GM18520 (cell line): ENCODE measurements at regions not wholly inside any gene's neighbourhood (a gene's known extent, or its start where the extent isn't known, plus 50 kb on each side); places are given as distances from the start of the nearest gene placed in this dataset.
A peak's percentile ranks its signal among the peaks of the same experiment; 100 is the strongest.
"Not testable (repeated sequence)": the region's sequence is repeated elsewhere in the genome, so short reads cannot be mapped to it uniquely, and the experiment has no call there.

Experiments
- ATAC-seq: cut with Tn5 transposase; IDR thresholded peaks from one replicate; pipeline ENCODE4 v1.9.1; 2021; ENCODE audit not compliant: unreplicated experiment

DNA sequence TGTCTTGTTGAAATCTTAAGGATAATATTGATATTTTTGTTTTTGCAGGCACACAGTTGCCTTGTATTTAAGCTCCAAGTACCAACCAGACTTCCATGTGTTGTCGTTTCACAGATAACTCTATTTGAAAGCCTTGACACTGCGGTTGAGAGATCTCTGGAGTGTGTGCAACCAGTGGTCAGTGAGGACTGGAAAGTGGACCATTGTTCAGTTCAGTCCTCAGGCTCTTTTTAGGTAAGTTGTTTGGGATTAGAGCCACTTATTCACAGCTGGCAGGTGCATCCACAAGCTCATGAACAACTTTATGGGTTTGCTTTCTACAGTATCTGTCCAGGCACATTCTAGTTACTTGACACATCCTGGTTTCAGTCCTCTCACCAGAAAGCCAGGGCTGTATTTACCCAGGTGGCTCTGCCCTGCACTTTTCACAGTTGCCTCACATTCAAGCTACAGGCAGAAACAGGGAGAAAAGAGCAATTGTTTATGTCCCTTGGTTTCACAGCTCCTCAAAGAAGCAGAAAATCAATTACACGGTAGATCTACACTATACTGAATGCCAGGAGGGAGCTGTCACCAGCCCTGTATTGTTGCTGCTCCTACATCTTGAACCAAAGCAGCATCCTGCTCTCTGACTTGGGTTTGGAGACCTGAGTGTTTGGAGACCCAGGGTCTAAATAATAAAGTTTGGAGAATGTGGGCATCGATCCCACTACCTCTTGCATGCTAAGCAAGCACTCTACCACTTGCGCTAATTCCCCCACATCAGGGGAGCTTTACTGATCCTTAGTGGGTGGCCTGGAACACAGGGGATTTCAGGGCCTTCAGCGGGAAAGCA, 543.3 kb downstream of the PRIM2 start:
- ATAC-seq = not testable (repeated sequence)

DNA sequence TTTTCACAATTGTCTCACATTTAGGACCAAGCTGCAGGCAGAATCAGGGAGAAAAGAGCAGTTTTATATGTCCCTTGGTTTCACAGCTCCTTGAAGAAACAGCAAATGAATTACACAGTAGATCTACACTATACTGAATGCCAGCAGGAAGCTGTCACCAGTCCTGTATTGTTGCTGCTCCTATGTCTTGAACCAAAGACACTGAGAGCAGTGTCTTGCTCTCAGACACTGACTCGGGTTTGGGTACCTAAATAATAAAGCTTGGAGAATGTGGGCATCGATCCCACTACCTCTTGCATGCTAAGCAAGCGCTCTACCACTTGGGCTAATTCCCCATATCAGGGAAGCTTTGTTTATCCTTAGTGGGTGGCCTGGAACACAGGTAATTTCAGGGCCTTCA, 552.7 kb downstream of the PRIM2 start:
- ATAC-seq = not testable (repeated sequence)

- not testable (repeated sequence) for ATAC-seq
These were observed 556.0 kb downstream of the PRIM2 start for GRCh38 chr6:57873424-57873823.

GRCh38 chr6:57876659-57877058, 559.2 kb downstream of the PRIM2 start:
- ATAC-seq = not testable (repeated sequence)

GRCh38 chr6:57877729-57878128, 560.3 kb downstream of the PRIM2 start:
- not testable (repeated sequence) for ATAC-seq

- not testable (repeated sequence) for ATAC-seq
These were observed 561.4 kb downstream of the PRIM2 start for GRCh38 chr6:57878792-57879191.

GRCh38 chr6:57898850-57899249, 581.4 kb downstream of the PRIM2 start:
- ATAC-seq = peak; percentile 71

DNA sequence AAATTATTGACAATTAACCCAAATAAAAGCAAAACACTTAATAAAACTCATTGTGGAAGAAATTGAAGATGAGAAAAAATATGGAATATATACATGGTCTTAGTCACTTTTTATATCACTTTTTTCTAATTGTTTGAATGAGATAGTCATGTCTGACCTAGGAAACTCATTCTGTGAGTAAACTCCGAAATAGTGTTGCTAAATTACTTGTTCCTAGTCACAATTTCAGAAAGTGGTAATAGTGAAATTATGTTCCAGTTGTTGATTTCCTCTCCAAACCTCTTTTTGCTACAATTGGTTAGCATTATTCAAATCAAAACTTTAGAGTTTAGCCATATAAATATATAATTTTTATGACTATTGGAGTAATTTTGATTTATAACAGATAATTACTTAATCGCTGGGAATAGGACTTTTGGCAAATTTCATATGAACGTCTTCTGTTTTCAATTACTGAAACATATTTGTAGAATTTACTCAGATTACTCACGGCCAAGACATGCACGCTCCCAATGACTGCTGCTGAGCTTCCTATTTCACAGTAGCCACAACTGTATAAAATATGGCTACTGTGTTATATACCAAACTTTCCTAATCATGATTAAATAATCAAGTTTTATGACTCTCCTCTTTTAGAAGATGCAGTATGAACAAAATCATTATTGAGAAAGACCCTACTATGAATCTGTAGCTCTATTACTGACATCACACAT, 583.4 kb downstream of the PRIM2 start:
- ATAC-seq = not testable (repeated sequence)

DNA sequence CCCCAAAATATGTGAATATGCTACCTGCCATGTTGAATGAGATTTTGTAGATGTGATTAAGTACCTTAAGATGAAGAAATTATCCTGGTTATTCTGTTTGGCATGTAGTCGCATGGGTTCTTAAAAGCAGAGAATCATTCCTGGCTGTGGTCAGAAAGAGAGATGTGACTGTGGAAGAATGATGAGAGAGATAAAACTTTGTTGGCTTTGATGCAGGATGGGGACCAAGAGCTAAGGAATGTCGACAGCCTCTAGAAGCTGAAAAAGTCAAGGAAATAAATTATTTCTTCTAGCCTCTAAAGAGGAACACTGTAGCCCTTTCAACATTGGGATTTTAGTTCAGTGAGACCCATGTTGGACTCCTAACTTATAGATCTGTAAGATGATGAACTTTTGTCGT, 584.0 kb downstream of the PRIM2 start:
- not testable (repeated sequence) for ATAC-seq

DNA sequence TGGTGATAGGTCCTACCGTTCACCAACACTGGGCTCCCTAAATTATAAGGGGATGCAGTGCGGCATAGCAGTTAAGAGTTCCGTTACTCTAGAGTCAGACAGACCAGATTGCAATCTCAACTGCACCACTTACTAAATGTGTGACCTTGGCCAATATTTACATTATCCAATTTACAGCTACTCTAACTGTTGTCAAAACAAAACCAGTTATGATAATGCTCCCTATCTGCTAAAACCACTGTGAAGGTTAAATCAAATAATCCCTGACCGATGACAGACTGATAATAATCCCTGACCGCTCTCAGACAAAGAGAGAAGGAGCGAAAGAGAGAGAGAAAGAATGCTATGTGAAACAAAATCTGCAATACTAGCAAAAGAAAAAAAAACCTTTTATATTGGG, 586.9 kb downstream of the PRIM2 start:
- ATAC-seq = not testable (repeated sequence)

GRCh38 chr6:57915300-57915699, 597.9 kb downstream of the PRIM2 start:
- not testable (repeated sequence) for ATAC-seq

- not testable (repeated sequence) for ATAC-seq
These were observed 625.5 kb downstream of the PRIM2 start for GRCh38 chr6:57942966-57943365.

GRCh38 chr6:57946084-57946768, 628.8 kb downstream of the PRIM2 start:
- ATAC-seq = not testable (repeated sequence)

DNA sequence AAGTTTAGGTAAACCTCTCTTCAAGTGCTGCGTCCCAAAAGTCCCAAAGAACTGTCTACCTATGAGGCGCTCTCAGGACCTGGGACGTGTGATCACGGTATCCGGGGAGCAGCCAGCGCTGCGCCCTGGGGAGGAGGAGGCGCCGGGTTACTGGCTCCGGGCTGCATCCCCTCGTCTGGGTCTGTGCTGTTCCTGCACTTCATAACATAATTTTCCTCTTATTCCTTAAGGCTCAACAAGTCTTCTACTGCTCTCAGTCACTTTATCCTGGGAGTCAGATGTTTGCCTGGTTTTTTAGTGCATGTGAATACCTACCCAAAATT, 629.3 kb downstream of the PRIM2 start:
- not testable (repeated sequence) for ATAC-seq

DNA sequence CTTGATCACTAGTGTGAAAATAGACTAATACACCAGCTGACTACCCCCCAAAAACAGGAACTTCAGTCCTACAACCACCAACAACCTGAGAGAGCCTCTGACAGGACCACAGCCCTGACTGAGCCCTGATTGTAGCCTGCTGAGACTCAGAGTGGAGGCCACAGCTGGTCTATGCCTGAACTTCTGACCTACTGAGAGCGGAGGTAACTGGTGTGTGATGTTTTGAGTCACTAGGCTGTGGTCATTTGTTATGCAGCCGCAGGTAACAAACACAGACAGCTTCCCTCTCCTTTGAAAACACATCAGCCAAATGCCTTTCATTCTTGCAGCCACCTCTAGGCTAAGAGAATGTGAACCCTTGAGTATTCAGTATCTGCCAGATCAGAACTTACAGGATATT, 631.1 kb downstream of the PRIM2 start:
- ATAC-seq = not testable (repeated sequence)

DNA sequence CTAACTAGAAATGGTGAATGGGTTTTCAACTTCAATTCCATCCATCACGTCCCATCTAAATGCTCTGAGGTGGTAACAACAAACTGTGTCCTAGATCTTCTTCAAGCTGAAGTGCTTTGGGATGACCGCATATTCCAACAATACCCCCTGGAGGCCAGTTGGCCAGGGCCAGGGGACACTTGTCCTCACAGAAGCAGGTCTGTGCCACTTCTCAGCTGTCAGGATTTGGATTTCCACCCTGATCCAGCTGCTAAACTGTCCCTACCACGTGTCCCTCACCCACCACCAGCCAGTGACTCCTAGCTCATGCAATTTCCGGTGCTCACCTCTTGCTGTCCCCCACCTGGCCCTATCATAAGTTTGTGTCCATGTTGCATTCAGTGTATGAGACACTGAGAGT, 633.0 kb downstream of the PRIM2 start:
- ATAC-seq = not testable (repeated sequence)

- ATAC-seq = not testable (repeated sequence)
These were observed 649.3 kb downstream of the PRIM2 start for GRCh38 chr6:57966757-57967156.

DNA sequence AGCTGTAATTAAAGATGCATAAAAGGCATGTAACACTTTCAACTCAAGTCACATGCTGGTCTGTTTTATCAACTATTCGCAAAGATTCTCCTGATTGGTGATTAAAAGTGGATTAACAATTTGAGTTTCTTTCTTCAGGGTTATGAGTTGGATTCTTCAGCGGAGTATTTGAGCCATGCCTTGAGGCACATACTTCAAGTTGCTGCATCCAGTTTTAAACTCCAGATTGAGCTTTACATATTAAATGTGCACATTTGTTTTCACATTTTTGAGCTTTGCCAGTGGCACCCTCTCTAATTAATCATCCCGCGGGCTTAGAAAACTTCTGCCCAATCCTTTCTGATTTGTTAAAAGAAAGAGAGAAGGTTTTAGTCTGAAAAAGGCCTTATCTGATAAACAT, 654.5 kb downstream of the PRIM2 start:
- not testable (repeated sequence) for ATAC-seq

DNA sequence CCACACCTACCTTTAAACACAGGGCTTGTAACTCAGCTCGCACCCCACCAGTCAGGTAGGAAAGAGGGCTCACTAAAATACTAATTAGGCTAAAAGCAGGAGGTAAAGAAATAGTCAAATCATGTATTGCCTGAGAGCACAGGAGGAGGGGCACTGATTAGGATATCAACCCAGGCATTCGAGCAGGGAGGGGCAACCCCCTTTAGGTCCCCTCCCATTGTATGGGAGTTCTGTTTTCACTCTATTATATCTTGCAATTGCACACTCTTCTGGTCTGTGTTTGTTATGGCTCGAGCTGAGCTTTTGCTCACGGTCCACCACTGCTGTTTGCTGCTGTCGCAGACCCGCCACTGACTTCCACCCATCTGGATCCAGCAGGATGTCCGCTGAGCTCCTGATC, 657.2 kb downstream of the PRIM2 start:
- ATAC-seq = no peak

GRCh38 chr6:57975127-57975526, 657.7 kb downstream of the PRIM2 start:
- not testable (repeated sequence) for ATAC-seq

GRCh38 chr6:57976371-57976770, 658.9 kb downstream of the PRIM2 start:
- not testable (repeated sequence) for ATAC-seq

- not testable (repeated sequence) for ATAC-seq
These were observed 666.2 kb downstream of the PRIM2 start for GRCh38 chr6:57983603-57984002.
